Activated T-cell treated with anti-CD3 and anti-CD28 coated beads, Interleukin-2, amount 50 U/mL, for 4 hours (primary cell): ENCODE measurements at regions not wholly inside any gene's neighbourhood (a gene's known extent, or its start where the extent isn't known, plus 50 kb on each side); places are given as distances from the start of the nearest gene placed in this dataset.

Experiments used
- ATAC-seq, 2 donors: fragments of 200-7000 bp; cut with Tn5 transposase; one replicate each; pipeline ENCODE4 v1.10.0; 2021
- DNase-seq: peaks from one replicate; pipeline ENCODE4 v3.0.0-alpha.2; 2020
- H3K27me3 Mint-ChIP-seq: one replicate; pipeline ENCODE4 v1.8.0; 2021; ENCODE audit warnings: low read depth, mixed read lengths
- H3K36me3 Mint-ChIP-seq: one replicate; pipeline ENCODE4 v1.8.0; 2022; ENCODE audit warnings: mixed read lengths; ENCODE audit not compliant: insufficient read depth
- H3K4me1 Mint-ChIP-seq: one replicate; pipeline ENCODE4 v1.8.0; 2021; ENCODE audit warnings: low read depth, mixed read lengths
- H3K4me3 Mint-ChIP-seq: one replicate; pipeline ENCODE4 v1.8.0; 2021; ENCODE audit warnings: mild to moderate bottlenecking, moderate library complexity, mixed read lengths
- H3K9me3 Mint-ChIP-seq: one replicate; pipeline ENCODE4 v1.8.0; 2021; ENCODE audit warnings: mixed read lengths

DNA sequence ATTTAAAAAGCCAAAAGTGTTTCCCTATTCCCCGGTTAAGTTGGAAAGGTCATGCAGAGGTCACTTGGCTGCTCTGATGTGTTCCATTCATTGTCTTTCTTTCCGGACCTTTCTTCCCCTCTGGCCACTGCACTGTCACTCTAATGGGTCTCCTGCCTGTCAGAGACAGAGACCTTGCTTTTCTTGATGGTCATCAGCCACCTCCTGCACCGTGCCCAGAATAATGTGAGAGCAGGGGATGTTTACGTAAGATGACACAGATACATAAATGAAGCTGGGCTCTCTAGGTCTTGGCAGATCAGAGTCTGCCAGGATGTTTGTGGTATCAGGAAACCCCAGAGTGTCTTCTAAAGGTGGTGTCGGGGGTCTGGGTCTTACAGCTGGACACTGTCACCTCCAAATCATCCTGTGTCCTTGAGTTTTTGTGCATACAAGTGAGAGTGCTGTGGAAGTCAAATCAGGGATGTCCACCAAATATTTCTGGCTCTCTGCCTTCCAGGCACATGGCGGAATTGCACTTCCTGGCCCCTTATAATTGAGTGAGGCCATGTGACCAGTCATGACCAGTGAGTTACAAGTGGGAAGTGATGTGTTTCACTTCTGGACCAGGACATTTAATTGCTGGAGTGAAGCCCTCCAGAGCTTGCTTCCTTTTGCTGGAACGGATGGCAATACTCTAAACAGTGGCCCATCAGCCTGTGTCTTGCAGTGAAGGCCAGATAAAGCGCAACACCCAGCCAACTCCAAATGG, 130.6 kb upstream of the ATP6AP2 start:
- Mint-ChIP-seq H3K4me3 (no peak overlapping the region), H3K4me1 (no peaks in the 10 kb centered on the region), H3K9me3 (no peaks in the 10 kb centered on the region), H3K27me3 (peaks cover 5% of the 10 kb centered on the region), H3K36me3 (no peaks in the 10 kb centered on the region)
- DNase-seq: no peak
- no peak for ATAC-seq

DNA sequence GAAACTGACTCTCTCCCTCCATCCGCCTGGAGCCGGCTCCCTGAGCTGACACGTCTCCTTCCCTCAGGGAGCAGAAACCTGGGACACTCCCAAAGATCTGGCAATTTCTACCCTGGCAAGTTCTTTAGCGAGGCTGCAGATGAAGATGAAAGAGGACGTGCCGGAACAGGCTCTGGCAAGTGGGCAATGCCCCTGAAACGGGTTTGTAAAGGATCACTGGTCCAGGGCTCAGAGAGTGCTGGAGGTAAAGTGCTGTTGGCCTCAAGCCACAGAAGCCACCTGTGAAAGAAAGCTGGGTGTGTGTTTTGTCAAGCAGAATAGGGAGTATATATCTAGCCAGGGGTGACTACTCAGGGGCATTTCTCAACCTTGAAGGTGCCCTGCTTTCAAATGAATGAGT, 131.4 kb upstream of the ATP6AP2 start:
- ATAC-seq (no peak), DNase-seq (no peak)
- no peaks in the 10 kb centered on the region for H3K9me3 Mint-ChIP-seq
- H3K4me3 Mint-ChIP-seq: no peak overlapping the region
- H3K27me3 Mint-ChIP-seq: peaks cover 5% of the 10 kb centered on the region
- H3K4me1 Mint-ChIP-seq: no peaks in the 10 kb centered on the region
- H3K36me3 Mint-ChIP-seq: no peaks in the 10 kb centered on the region

DNA sequence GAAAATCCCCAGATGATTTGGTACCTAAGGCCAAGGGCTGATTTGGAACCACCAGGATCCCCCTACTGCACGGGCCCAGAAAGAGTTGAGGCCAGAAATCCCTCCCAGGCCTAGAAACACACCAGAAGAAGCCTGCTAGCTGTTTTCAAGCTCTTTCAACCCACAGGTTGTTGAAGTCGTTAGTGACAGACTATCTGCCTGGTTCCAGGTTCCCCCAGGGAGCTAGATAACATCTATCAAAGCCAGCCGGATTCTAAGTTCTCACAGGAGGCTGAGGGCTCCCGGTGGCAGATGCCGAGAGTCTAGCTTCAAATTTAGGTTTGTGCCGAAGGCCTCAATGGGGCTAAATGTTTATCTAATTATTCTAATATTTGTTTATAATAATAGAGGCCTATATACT, 132.0 kb upstream of the ATP6AP2 start:
- DNase-seq (no peak), ATAC-seq (no peak)
- no peak overlapping the region for H3K4me3 Mint-ChIP-seq
- H3K36me3 Mint-ChIP-seq: no peaks in the 10 kb centered on the region
- H3K4me1 Mint-ChIP-seq: no peaks in the 10 kb centered on the region
- no peaks in the 10 kb centered on the region for H3K9me3 Mint-ChIP-seq
- peaks cover 3% of the 10 kb centered on the region for H3K27me3 Mint-ChIP-seq

DNA sequence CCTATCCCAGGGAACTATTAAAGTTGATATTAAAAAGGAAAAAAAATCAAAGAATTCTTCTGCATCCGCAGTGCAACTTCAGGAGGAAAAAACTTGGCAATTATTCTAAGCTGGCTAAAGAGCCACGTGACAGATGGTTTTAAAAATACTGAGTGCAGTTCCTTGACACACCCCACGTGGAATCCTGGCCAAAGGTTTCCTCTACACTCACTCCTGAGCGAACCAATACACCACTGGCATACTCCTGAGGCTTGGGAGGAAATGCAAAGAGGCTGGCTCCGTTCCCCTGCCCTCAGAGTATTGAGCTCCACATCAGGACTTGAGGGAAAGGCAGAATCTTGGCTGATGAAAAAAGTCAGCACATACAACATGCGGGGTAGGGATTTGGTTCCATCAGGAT, 133.8 kb upstream of the ATP6AP2 start:
- H3K36me3 Mint-ChIP-seq: no peaks in the 10 kb centered on the region
- no peaks in the 10 kb centered on the region for H3K4me1 Mint-ChIP-seq
- ATAC-seq (no peak), DNase-seq (no peak)
- no peaks in the 10 kb centered on the region for H3K9me3 Mint-ChIP-seq
- no peak overlapping the region for H3K4me3 Mint-ChIP-seq
- H3K27me3 Mint-ChIP-seq: no peaks in the 10 kb centered on the region

DNA sequence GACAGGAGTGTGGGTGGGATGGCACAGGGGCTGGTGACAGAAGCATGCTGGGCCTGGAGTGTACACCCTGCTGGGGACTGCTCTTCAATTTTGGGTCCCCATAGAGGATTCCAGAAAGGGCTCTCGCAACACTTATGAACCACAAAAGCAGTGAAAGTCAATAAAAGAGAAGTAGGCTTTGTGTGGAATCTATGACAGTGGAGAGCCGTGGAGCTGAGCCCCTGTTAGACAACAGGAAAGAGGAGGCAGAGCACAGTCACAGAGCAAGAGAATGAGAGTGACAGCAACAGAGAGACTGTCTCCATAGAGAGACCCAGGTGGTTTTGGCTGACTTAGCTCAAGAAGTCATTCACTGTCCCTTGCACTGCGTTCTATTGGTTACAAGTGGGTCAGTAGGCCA, 135.1 kb upstream of the ATP6AP2 start:
- no peaks in the 10 kb centered on the region for H3K36me3 Mint-ChIP-seq
- no peaks in the 10 kb centered on the region for H3K27me3 Mint-ChIP-seq
- DNase-seq (no peak), ATAC-seq (no peak)
- H3K9me3 Mint-ChIP-seq: no peaks in the 10 kb centered on the region
- H3K4me1 Mint-ChIP-seq: no peaks in the 10 kb centered on the region
- no peak overlapping the region for H3K4me3 Mint-ChIP-seq

DNA sequence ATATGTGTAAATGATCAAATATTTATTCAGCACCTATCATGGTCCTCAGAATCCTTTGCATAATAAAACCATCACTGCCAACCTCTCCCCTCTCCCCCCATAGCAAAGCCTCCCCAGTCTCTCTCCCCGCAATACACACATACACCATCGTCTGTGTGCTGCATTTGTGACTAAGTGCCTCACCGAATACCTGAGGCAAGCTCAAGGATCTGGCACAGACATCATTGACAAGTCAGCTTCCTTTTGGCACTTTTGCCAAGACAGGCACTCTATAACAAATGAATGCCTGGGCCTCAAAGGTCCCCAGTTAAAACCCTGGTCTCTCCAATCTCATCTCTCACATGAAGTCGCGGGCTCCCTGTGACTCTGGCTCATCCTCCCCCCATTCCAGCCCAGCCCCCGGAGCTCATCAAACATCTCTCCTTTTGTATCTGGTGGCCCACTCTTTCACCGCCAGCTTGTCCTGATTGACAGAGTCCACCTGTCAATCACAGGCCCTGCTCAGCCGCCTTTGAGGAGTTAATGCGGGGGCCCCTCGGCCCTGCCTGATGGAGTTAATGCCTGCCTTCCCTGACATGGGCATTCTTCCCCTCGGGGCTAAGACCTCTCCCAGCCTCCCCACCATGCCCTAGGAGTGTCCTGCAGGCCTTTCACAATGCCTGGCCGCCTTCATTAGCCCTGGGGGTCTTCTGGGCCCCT, 135.8 kb upstream of the ATP6AP2 start:
- Mint-ChIP-seq H3K27me3 (no peaks in the 10 kb centered on the region), H3K9me3 (no peaks in the 10 kb centered on the region), H3K36me3 (no peaks in the 10 kb centered on the region), H3K4me3 (no peak overlapping the region), H3K4me1 (no peaks in the 10 kb centered on the region)
- DNase-seq: no peak
- ATAC-seq: no peak

DNA sequence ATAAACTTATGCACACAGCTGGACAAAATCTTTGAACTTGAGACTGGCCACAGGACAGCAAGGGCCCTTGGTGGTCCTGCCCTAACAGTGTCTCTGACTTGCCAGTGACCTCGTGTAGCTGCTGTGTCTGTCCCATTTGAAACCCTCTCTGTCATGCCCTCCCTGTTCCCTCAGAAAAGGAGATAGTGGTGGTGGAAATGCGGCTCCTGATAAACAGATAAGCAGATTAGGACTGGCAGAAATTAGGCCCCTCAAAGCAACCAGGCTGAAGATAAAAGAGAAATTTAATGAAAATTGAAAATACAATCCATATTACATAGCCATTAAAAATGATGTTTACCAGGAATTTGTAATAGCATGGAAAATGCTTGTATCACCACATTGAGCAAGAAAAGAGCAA, 136.6 kb upstream of the ATP6AP2 start:
- ATAC-seq: no peak
- no peak overlapping the region for H3K4me3 Mint-ChIP-seq
- H3K27me3 Mint-ChIP-seq: no peaks in the 10 kb centered on the region
- DNase-seq: no peak
- H3K9me3 Mint-ChIP-seq: no peaks in the 10 kb centered on the region
- no peaks in the 10 kb centered on the region for H3K36me3 Mint-ChIP-seq
- H3K4me1 Mint-ChIP-seq: no peaks in the 10 kb centered on the region

DNA sequence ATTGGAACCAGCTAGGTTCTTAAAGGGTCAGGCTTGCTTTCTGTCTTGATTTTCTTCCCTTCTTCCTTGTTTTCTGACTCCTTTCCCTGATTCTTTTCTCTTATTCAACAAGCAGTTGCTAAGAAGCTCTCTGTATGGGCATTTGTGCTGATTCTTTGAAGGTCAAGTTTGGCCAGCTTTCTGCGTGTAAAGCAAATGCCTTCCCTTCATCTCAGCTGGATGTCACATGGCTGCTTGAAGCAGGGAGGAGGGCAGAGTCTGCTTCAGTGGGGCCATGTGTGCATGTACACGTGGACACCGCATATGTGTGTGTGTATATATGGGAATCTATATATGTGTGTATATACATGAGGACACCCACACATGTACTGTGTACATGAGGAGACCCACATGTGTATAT, 139.9 kb upstream of the ATP6AP2 start:
- no peaks in the 10 kb centered on the region for H3K27me3 Mint-ChIP-seq
- H3K4me3 Mint-ChIP-seq: no peak overlapping the region
- DNase-seq: no peak
- no peaks in the 10 kb centered on the region for H3K36me3 Mint-ChIP-seq
- no peaks in the 10 kb centered on the region for H3K4me1 Mint-ChIP-seq
- no peak for ATAC-seq
- H3K9me3 Mint-ChIP-seq: no peaks in the 10 kb centered on the region

DNA sequence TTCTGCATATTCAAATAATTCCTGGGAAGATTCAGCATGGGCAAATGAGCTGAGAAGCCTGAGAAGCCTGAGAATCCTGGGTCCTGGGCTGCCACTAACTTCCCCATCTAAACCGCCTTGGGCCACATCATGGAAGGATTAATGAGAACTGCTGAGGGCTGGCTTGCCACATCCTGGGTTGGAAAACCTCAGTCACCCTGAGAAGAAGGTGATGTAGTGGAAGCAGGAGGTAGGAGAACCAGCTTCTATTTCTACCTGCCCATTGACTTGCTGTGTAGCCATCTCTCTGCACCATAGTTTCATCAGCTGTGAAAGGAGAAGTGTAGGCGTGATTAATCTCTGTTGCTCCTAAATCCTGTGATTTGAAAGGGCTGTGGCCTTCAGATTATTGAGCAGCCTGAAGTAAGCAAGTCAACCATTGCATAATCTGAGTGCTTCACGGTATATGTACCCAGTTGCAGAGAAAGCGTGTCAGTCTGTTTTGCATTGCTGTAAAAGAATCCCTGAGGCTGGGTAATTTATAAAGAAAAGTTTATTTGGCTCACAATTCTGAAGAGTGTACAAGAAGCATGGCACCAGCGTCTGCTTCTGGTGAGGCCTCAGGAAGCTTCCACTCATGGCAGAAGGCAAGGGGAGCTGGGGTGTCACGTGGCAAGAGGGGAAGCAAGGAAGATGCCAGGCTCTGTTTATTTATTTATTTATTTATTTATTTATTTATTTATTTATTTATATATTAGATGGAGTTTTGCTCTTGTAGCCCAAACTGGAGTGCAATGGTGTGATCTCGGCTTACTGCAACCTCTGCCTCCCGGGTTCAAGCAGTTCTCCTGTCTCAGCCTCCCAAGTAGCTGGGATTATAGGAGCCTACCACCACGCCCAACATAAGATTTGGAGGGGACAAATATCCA, 140.9 kb upstream of the ATP6AP2 start:
- H3K9me3 Mint-ChIP-seq: no peaks in the 10 kb centered on the region

DNA sequence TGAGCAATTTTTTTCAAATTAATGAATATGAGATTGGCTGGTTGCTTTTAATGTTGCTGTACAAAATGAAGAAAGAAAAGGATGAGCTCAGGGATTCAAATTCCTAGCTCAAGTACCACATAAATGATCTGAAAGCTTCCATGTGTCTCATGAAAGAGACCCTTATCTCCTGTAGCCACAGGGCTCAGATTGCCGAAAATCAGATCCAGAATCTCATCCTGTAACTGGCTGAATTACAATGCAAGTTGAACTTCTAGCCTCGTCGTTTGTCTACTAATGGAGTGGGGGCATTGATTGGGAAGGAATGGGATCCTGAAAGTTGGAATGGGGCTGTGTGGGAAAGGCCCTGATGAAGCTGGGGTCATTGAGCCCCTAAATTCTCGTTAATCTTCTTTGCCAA, 143.4 kb upstream of the ATP6AP2 start:
- no peak overlapping the region for H3K4me3 Mint-ChIP-seq
- DNase-seq: no peak
- no peaks in the 10 kb centered on the region for H3K9me3 Mint-ChIP-seq
- H3K27me3 Mint-ChIP-seq: no peaks in the 10 kb centered on the region
- no peak for ATAC-seq
- H3K36me3 Mint-ChIP-seq: no peaks in the 10 kb centered on the region
- no peaks in the 10 kb centered on the region for H3K4me1 Mint-ChIP-seq

More for the DNA sequence above, 140.9 kb upstream of the ATP6AP2 start:
- ATAC-seq: no peak
- H3K4me3 Mint-ChIP-seq: no peak overlapping the region
- no peaks in the 10 kb centered on the region for H3K27me3 Mint-ChIP-seq
- DNase-seq: no peak
- no peaks in the 10 kb centered on the region for H3K4me1 Mint-ChIP-seq
- H3K36me3 Mint-ChIP-seq: no peaks in the 10 kb centered on the region

DNA sequence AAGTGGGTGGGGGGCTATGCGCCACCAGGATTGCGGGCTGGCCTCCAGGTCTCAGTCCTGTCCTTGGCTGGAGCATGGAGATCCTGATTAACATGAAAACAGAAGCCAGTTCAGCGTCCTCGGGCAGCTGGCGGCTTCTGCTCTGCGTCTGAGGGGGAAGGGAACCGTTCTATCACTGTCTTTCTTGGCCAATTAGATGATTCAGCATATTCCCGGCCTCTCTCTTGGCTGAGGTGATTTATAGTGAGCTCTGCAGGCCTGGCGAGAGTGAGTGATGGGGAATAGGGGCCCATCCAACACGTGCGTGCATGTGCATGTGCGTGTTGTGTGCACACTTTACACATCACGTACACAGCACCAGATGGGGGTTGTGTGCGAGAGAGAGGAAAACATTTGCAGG, 145.8 kb upstream of the ATP6AP2 start:
- Mint-ChIP-seq H3K4me3 (no peak overlapping the region), H3K4me1 (no peaks in the 10 kb centered on the region), H3K27me3 (no peaks in the 10 kb centered on the region), H3K36me3 (no peaks in the 10 kb centered on the region), H3K9me3 (peaks cover 5% of the 10 kb centered on the region)
- ATAC-seq (no peak), DNase-seq (no peak)

DNA sequence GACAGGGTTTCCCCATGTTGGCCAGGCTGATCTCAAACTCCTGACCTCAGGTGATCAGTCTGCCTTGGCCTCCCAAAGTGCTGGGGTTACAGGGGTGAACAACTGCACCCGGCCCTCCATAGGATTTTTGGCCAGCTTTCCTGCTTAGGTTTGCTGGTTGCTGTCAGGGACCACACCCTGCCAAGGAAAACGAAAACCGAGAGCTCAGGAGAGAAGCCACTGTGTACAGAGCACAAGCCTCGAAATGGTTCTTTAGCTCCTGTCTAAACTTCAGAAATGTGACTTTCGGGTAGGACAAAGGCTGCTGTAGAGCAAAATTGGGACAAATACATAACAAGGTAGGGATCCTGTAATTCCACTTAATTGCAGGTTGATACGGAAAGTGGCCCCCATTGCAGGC, 146.3 kb upstream of the ATP6AP2 start:
- no peak for DNase-seq
- no peak overlapping the region for H3K4me3 Mint-ChIP-seq
- no peak for ATAC-seq
- no peaks in the 10 kb centered on the region for H3K27me3 Mint-ChIP-seq
- H3K9me3 Mint-ChIP-seq: peaks cover 5% of the 10 kb centered on the region
- no peaks in the 10 kb centered on the region for H3K36me3 Mint-ChIP-seq
- H3K4me1 Mint-ChIP-seq: no peaks in the 10 kb centered on the region

DNA sequence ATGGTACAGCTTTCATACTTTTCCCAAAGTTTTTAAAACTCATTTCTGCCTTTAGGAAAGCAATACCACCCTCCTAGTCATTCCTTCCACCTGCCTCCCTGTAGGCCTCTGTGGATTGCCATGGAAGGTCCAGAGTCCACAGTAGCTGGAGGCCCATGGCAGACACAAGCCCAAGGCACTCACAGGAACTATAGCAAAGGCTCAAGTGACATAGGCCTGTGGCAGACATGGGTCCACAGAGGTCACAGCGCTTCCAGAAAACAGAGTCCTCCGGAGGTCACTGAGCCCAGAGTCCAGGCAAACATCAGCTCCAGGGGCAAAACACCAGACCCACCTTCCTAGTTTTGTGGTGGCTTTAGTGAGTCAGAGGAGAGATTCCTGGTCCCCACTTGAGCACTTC, 147.6 kb upstream of the ATP6AP2 start:
- no peaks in the 10 kb centered on the region for H3K4me1 Mint-ChIP-seq
- H3K36me3 Mint-ChIP-seq: no peaks in the 10 kb centered on the region
- no peak for ATAC-seq
- no peak overlapping the region for H3K4me3 Mint-ChIP-seq
- H3K27me3 Mint-ChIP-seq: no peaks in the 10 kb centered on the region
- no peak for DNase-seq
- H3K9me3 Mint-ChIP-seq: peaks cover 5% of the 10 kb centered on the region

DNA sequence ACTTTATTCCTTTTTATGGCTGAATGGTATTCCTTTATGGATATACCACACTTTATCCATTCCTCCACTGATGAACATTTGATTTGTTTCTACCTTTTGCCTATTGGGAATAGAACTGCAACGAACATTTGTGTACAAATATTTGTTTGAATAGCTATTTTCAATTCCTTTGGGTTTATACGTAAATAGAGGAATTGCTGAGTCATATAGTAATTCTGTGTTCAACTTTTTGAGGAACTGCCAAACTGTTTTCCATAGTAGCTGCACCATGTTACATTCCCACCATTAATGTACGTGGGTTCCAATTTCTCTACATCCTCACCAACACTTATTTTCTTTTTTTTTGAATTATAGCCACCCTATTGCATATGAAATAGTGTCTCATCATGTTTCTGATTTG, 156.5 kb upstream of the ATP6AP2 start:
- no peak for DNase-seq
- Mint-ChIP-seq H3K36me3 (no peaks in the 10 kb centered on the region), H3K9me3 (no peaks in the 10 kb centered on the region), H3K4me1 (peaks cover under 1% of the 10 kb centered on the region), H3K27me3 (no peaks in the 10 kb centered on the region), H3K4me3 (no peak overlapping the region)
- no peak for ATAC-seq
